Activated CD4-positive, alpha-beta memory T cell treated with anti-CD3 and anti-CD28 coated beads, Interleukin-2, amount 10 ng/mL, durations not matched to agents 7 days and 5 days (primary cell): ENCODE measurements at regions not wholly inside any gene's neighbourhood (a gene's known extent, or its start where the extent isn't known, plus 50 kb on each side); places are given as distances from the start of the nearest gene placed in this dataset.

Experiments
- CTCF ChIA-PET: fragments of 350-600 bp; sonication (Branson Sonifier 250); formaldehyde crosslinking; loops from one replicate; lab custom pipeline; 2021; ENCODE audit warnings: antibody characterized with exemption, inconsistent platforms; lab: Charles Lee
- POLR2A ChIA-PET: fragments of 350-600 bp; sonication (Branson Sonifier 250); formaldehyde crosslinking; loops from one replicate; lab custom pipeline; 2021; ENCODE audit warnings: antibody characterized with exemption; lab: Charles Lee
- DNase-seq: peaks from one replicate; pipeline ENCODE4 v3.0.0-alpha.2; 2020
- H3K27ac Mint-ChIP-seq: one replicate; pipeline ENCODE4 v1.8.0; 2021; ENCODE audit warnings: mild to moderate bottlenecking, mixed read lengths
- H3K27me3 Mint-ChIP-seq: one replicate; pipeline ENCODE4 v1.8.0; 2021; ENCODE audit warnings: mixed read lengths
- H3K36me3 Mint-ChIP-seq: one replicate; pipeline ENCODE4 v1.8.0; 2021; ENCODE audit warnings: low read depth, mixed read lengths
- H3K4me1 Mint-ChIP-seq: one replicate; pipeline ENCODE4 v1.8.0; 2021; ENCODE audit warnings: mixed read lengths
- H3K4me3 Mint-ChIP-seq: one replicate; pipeline ENCODE4 v1.8.0; 2021; ENCODE audit warnings: mild to moderate bottlenecking, mixed read lengths
- H3K9me3 Mint-ChIP-seq: one replicate; pipeline ENCODE4 v1.8.0; 2021; ENCODE audit warnings: mixed read lengths

- H3K27ac Mint-ChIP-seq, result no peak overlapping the region
- CTCF ChIA-PET, result no interaction called here
- H3K36me3 Mint-ChIP-seq, result no peaks in the 10 kb centered on the region
- H3K4me1 Mint-ChIP-seq, result no peaks in the 10 kb centered on the region
- POLR2A ChIA-PET, result no interaction called here
- DNase-seq, result no peak
- no peak overlapping the region for H3K4me3 Mint-ChIP-seq
- peaks cover 11% of the 10 kb centered on the region for H3K27me3 Mint-ChIP-seq
- H3K9me3 Mint-ChIP-seq, result peaks cover 14% of the 10 kb centered on the region
Measured at GRCh38 chr15:69551391-69552056, 98.9 kb downstream of the RPLP1 start.

- no peak overlapping the region for H3K4me3 Mint-ChIP-seq
- H3K27ac Mint-ChIP-seq, result no peak overlapping the region
- POLR2A ChIA-PET, result no interaction called here
- no peak for DNase-seq
- peaks cover 11% of the 10 kb centered on the region for H3K27me3 Mint-ChIP-seq
- no peaks in the 10 kb centered on the region for H3K36me3 Mint-ChIP-seq
- CTCF ChIA-PET, result no interaction called here
- H3K4me1 Mint-ChIP-seq, result no peaks in the 10 kb centered on the region
- H3K9me3 Mint-ChIP-seq, result peaks cover 14% of the 10 kb centered on the region
Measured at GRCh38 chr15:69552057-69552815, 99.6 kb downstream of the RPLP1 start.

- no peaks in the 10 kb centered on the region for H3K4me1 Mint-ChIP-seq
- no peak overlapping the region for H3K4me3 Mint-ChIP-seq
- ChIA-PET POLR2A (no interaction called here), CTCF (no interaction called here)
- no peak for DNase-seq
- peaks cover 14% of the 10 kb centered on the region for H3K9me3 Mint-ChIP-seq
- H3K36me3 Mint-ChIP-seq, result no peaks in the 10 kb centered on the region
- no peak overlapping the region for H3K27ac Mint-ChIP-seq
- H3K27me3 Mint-ChIP-seq, result peaks cover 8% of the 10 kb centered on the region
Measured at GRCh38 chr15:69553686-69554085, 101.1 kb downstream of the RPLP1 start.

- ChIA-PET POLR2A (no interaction called here), CTCF (no interaction called here)
- no peak overlapping the region for H3K4me3 Mint-ChIP-seq
- H3K27me3 Mint-ChIP-seq, result peaks cover 8% of the 10 kb centered on the region
- no peak overlapping the region for H3K27ac Mint-ChIP-seq
- no peak for DNase-seq
- peaks cover 14% of the 10 kb centered on the region for H3K9me3 Mint-ChIP-seq
- no peaks in the 10 kb centered on the region for H3K4me1 Mint-ChIP-seq
- no peaks in the 10 kb centered on the region for H3K36me3 Mint-ChIP-seq
Measured at GRCh38 chr15:69554279-69554961, 101.8 kb downstream of the RPLP1 start.

GRCh38 chr15:69555080-69555479, 102.5 kb downstream of the RPLP1 start:
- H3K9me3 Mint-ChIP-seq, result peaks cover 14% of the 10 kb centered on the region
- no peaks in the 10 kb centered on the region for H3K36me3 Mint-ChIP-seq
- H3K27me3 Mint-ChIP-seq, result peaks cover 5% of the 10 kb centered on the region
- CTCF ChIA-PET, result no interaction called here
- no peak overlapping the region for H3K4me3 Mint-ChIP-seq
- no peak overlapping the region for H3K27ac Mint-ChIP-seq
- DNase-seq, result no peak
- H3K4me1 Mint-ChIP-seq, result no peaks in the 10 kb centered on the region
- POLR2A ChIA-PET, result no interaction called here

- DNase-seq, result no peak
- POLR2A ChIA-PET, result no interaction called here
- Mint-ChIP-seq H3K4me1 (no peaks in the 10 kb centered on the region), H3K36me3 (no peaks in the 10 kb centered on the region), H3K4me3 (no peak overlapping the region), H3K9me3 (peaks cover 7% of the 10 kb centered on the region), H3K27me3 (peaks cover 3% of the 10 kb centered on the region), H3K27ac (no peak overlapping the region)
- CTCF ChIA-PET, result no interaction called here
Measured at GRCh38 chr15:69556344-69556743, 103.7 kb downstream of the RPLP1 start.

GRCh38 chr15:69557020-69557706, 104.5 kb downstream of the RPLP1 start:
- no peak overlapping the region for H3K27ac Mint-ChIP-seq
- ChIA-PET POLR2A (no interaction called here), CTCF (no interaction called here)
- H3K4me1 Mint-ChIP-seq, result no peaks in the 10 kb centered on the region
- H3K4me3 Mint-ChIP-seq, result no peak overlapping the region
- no peak for DNase-seq
- H3K27me3 Mint-ChIP-seq, result no peaks in the 10 kb centered on the region
- no peaks in the 10 kb centered on the region for H3K9me3 Mint-ChIP-seq
- no peaks in the 10 kb centered on the region for H3K36me3 Mint-ChIP-seq

GRCh38 chr15:69557707-69558409, 105.2 kb downstream of the RPLP1 start:
- no peaks in the 10 kb centered on the region for H3K4me1 Mint-ChIP-seq
- CTCF ChIA-PET, result no interaction called here
- H3K9me3 Mint-ChIP-seq, result no peaks in the 10 kb centered on the region
- DNase-seq, result no peak
- no peak overlapping the region for H3K4me3 Mint-ChIP-seq
- no peak overlapping the region for H3K27ac Mint-ChIP-seq
- no peaks in the 10 kb centered on the region for H3K36me3 Mint-ChIP-seq
- POLR2A ChIA-PET, result no interaction called here
- H3K27me3 Mint-ChIP-seq, result peaks cover 2% of the 10 kb centered on the region

- POLR2A ChIA-PET, result no interaction called here
- H3K4me1 Mint-ChIP-seq, result no peaks in the 10 kb centered on the region
- H3K9me3 Mint-ChIP-seq, result no peaks in the 10 kb centered on the region
- no peak for DNase-seq
- H3K27ac Mint-ChIP-seq, result no peak overlapping the region
- H3K36me3 Mint-ChIP-seq, result no peaks in the 10 kb centered on the region
- CTCF ChIA-PET, result no interaction called here
- H3K27me3 Mint-ChIP-seq, result peaks cover 4% of the 10 kb centered on the region
- no peak overlapping the region for H3K4me3 Mint-ChIP-seq
Measured at GRCh38 chr15:69559440-69560190, 107.0 kb downstream of the RPLP1 start.

GRCh38 chr15:69561071-69561784, 108.6 kb downstream of the RPLP1 start:
- H3K4me1 Mint-ChIP-seq, result no peaks in the 10 kb centered on the region
- no peaks in the 10 kb centered on the region for H3K36me3 Mint-ChIP-seq
- no peak overlapping the region for H3K27ac Mint-ChIP-seq
- H3K27me3 Mint-ChIP-seq, result peaks cover 4% of the 10 kb centered on the region
- no peak overlapping the region for H3K4me3 Mint-ChIP-seq
- no peak for DNase-seq
- ChIA-PET CTCF (no interaction called here), POLR2A (no interaction called here)
- H3K9me3 Mint-ChIP-seq, result no peaks in the 10 kb centered on the region

GRCh38 chr15:69562116-69562515, 109.5 kb downstream of the RPLP1 start:
- H3K4me1 Mint-ChIP-seq, result no peaks in the 10 kb centered on the region
- DNase-seq, result no peak
- no peak overlapping the region for H3K4me3 Mint-ChIP-seq
- no peaks in the 10 kb centered on the region for H3K9me3 Mint-ChIP-seq
- H3K36me3 Mint-ChIP-seq, result no peaks in the 10 kb centered on the region
- ChIA-PET POLR2A (no interaction called here), CTCF (interaction anchor here (0.9 kb wide), 1 partner anchor 10 kb away, joined by 3 read pairs; no protein-coding TSS in a partner anchor)
- H3K27ac Mint-ChIP-seq, result no peak overlapping the region
- H3K27me3 Mint-ChIP-seq, result peaks cover 4% of the 10 kb centered on the region

GRCh38 chr15:69562564-69562963, 109.9 kb downstream of the RPLP1 start:
- Mint-ChIP-seq H3K27me3 (peaks cover 4% of the 10 kb centered on the region), H3K36me3 (no peaks in the 10 kb centered on the region), H3K9me3 (no peaks in the 10 kb centered on the region), H3K4me3 (no peak overlapping the region), H3K27ac (no peak overlapping the region), H3K4me1 (no peaks in the 10 kb centered on the region)
- ChIA-PET CTCF (interaction anchor here (0.9 kb wide), 1 partner anchor 9 kb away, joined by 3 read pairs; no protein-coding TSS in a partner anchor), POLR2A (no interaction called here)
- no peak for DNase-seq
